Stimulated activated CD8-positive, alpha-beta memory T cell treated with anti-CD3 and anti-CD28 coated beads, Interleukin-4, amount 100 ng/mL, for 48 hours (primary cell): ENCODE measurements at regions not wholly inside any gene's neighbourhood (a gene's known extent, or its start where the extent isn't known, plus 50 kb on each side); places are given as distances from the start of the nearest gene placed in this dataset.

Experiments
- DNase-seq: peaks from one replicate; pipeline ENCODE4 v3.0.0-alpha.2; 2020

GRCh38 chr20:7817286-7817685 is 123.0 kb downstream of the HAO1 start:
- DNase-seq: no peak

- no peak for DNase-seq
These were observed 121.8 kb downstream of the HAO1 start for GRCh38 chr20:7818477-7818876.

DNA sequence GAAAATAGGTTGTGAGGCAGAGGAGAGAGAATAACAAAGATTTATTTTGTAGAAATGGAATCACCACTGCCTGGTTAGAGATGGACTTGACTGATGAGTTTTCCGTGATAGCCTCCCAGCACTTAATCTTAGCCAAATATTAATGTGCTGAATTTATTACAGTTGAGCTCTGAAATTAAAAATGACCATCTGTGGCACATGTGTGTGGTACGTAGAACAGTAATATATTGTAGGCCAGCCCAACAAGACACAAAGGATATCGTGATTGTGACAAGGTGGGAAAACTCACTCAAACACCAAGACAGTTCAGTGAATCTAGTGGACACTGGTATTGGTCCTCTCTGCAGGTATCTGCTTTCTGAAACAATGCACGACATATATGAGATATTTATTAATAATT is 119.4 kb downstream of the HAO1 start:
- no peak for DNase-seq

DNA sequence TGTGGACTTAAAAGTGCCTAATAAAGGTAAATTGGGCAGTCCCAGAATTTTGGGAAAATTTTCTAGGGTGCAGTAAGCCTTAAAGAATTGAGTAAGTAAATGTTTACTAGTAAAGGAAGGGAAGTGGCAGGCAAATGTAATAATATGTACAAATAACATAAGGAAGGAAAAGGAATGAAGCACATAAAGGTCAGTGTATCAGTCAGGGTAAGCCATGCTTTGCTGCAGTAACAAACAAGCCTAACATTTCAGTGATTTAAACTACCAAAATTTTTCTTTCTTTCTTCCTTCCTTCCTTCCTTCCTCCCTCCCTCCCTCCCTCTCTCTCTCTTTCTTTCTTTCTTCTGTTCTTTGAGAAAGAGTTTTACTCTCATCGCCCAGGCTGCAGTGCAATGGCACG is 117.5 kb downstream of the HAO1 start:
- DNase-seq: no peak

- no peak for DNase-seq
These were observed 111.8 kb downstream of the HAO1 start for GRCh38 chr20:7828437-7828836.

GRCh38 chr20:7829031-7829430 is 111.2 kb downstream of the HAO1 start:
- DNase-seq: no peak

DNA sequence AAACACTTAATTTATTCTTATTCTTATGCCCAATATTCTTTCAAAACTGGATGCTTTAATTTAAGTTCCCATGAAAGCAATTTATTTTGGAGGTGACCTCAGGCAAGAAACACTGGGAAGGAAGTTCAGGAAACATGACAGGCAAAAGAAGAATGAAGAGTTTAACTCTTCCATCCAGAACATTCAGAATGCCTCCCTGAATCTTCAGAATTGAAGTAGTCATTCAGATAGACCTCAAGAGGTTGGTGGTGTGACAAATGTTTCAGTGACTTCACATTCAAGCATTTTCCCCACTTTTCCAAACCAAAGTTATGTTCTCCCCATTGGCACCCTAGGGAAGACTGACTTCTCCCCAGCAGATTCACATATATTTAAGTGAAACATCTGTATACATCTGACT is 110.5 kb downstream of the HAO1 start:
- no peak for DNase-seq
